ENCODE measurements at regions not wholly inside any gene's neighbourhood (a gene's known extent, or its start where the extent isn't known, plus 50 kb on each side); places are given as distances from the start of the nearest gene placed in this dataset.

GRCh38 chr1:5491207-5491904 is 500.9 kb downstream of the NPHP4 start:
- H3K9ac ChIP-seq (ENCODE audit: low read length) = no peak overlapping the region
- DNase-seq (ENCODE audit: low read depth, low spot score) = no peak
- no TSS peak for BruUV-seq (replicated peaks)
- H3K9me3 ChIP-seq (ENCODE audit: control insufficient read depth in 1 of 2, insufficient read depth in 1 of 2, low read depth in 1 of 2, low read length in 2 of 2) = no peaks in the 10 kb centered on the region
- no peak overlapping the region for H2AFZ ChIP-seq (ENCODE audit: low read depth, low read length, poor library complexity, severe bottlenecking)
- H3K4me3 ChIP-seq (replicated peaks in 1 of 2; ENCODE audit: low read depth in 1 of 2, low read length in 2 of 2) = no peak overlapping the region
- no peak overlapping the region for H3K27ac ChIP-seq (ENCODE audit: low read depth, low read length)
- H4K20me1 ChIP-seq (ENCODE audit: insufficient read depth) = no peaks in the 10 kb centered on the region
- intact Hi-C loops (cut with micrococcal nuclease) = no loop called here
- H3K4me1 ChIP-seq (ENCODE audit: control insufficient read depth in 1 of 2, insufficient read depth in 2 of 2, low read length in 2 of 2) = no peaks in the 10 kb centered on the region
- no peaks in the 10 kb centered on the region for H3K36me3 ChIP-seq (ENCODE audit: control insufficient read depth in 1 of 2, insufficient read depth in 2 of 2, low read length in 2 of 2)
- peaks cover 56% of the 10 kb centered on the region for H3K27me3 ChIP-seq (ENCODE audit: insufficient read depth, low read length)
- POLR2A ChIA-PET = no interaction called here
- H3K9me2 ChIP-seq (ENCODE audit: insufficient read depth) = no peaks in the 10 kb centered on the region
- RAD21 ChIA-PET (ENCODE audit: low non-redundant PET in 1 of 2, low total read pairs in 2 of 2, uncharacterized antibody in 2 of 2, unreplicated experiment in 2 of 2) = no interaction called here
- CTCF ChIA-PET = no interaction called here
- no peak overlapping the region for H3K4me2 ChIP-seq (ENCODE audit: low read length)
- H3K79me2 ChIP-seq (ENCODE audit: insufficient read depth, low read length) = no peaks in the 10 kb centered on the region
- ATAC-seq = no peak
- TF ChIP-seq, protein P1, sequence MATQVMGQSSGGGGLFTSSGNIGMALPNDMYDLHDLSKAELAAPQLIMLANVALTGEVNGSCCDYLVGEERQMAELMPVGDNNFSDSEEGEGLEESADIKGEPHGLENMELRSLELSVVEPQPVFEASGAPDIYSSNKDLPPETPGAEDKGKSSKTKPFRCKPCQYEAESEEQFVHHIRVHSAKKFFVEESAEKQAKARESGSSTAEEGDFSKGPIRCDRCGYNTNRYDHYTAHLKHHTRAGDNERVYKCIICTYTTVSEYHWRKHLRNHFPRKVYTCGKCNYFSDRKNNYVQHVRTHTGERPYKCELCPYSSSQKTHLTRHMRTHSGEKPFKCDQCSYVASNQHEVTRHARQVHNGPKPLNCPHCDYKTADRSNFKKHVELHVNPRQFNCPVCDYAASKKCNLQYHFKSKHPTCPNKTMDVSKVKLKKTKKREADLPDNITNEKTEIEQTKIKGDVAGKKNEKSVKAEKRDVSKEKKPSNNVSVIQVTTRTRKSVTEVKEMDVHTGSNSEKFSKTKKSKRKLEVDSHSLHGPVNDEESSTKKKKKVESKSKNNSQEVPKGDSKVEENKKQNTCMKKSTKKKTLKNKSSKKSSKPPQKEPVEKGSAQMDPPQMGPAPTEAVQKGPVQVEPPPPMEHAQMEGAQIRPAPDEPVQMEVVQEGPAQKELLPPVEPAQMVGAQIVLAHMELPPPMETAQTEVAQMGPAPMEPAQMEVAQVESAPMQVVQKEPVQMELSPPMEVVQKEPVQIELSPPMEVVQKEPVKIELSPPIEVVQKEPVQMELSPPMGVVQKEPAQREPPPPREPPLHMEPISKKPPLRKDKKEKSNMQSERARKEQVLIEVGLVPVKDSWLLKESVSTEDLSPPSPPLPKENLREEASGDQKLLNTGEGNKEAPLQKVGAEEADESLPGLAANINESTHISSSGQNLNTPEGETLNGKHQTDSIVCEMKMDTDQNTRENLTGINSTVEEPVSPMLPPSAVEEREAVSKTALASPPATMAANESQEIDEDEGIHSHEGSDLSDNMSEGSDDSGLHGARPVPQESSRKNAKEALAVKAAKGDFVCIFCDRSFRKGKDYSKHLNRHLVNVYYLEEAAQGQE (IDR thresholded peaks at IDR 0.05; ENCODE audit: low read depth) = no peak
- TF ChIP-seq CBX3 (IDR thresholded peaks at IDR 0.05; ENCODE audit: low read depth) (no peak), ELF1 (IDR thresholded peaks at IDR 0.05; ENCODE audit: borderline replicate concordance, low read depth) (no peak), EZH2 (IDR thresholded peaks at IDR 0.05) (no peak), SP1 (IDR thresholded peaks at IDR 0.05; ENCODE audit: low read depth) (no peak), FOSL1 (IDR thresholded peaks at IDR 0.05; ENCODE audit: low read depth) (no peak), JUND (IDR thresholded peaks at IDR 0.05) (no peak), CEBPB (IDR thresholded peaks at IDR 0.05; ENCODE audit: low read depth) (no peak), RAD21 (IDR thresholded peaks at IDR 0.05; ENCODE audit: low read depth) (no peak), YY1 (IDR thresholded peaks at IDR 0.05; ENCODE audit: extremely low read depth, insufficient replicate concordance, low read depth, low read length) (no peak), EGR1 (IDR thresholded peaks at IDR 0.05; ENCODE audit: low read depth) (no peak)

Measured in HCT116 (cell line).